HepG2 (cell line): ENCODE measurements at regions not wholly inside any gene's neighbourhood (a gene's known extent, or its start where the extent isn't known, plus 50 kb on each side); places are given as distances from the start of the nearest gene placed in this dataset.

Source experiments
- ATAC-seq: fragments of 200-7000 bp; cut with Tn5 transposase; 3 replicates; pipeline ENCODE4 v1.9.1; 2020; ENCODE audit warnings: mild to moderate bottlenecking, moderate library complexity
- BruUV-seq: library from RNA; stranded (reverse); fragments of 400-500 nt; replicated peaks from 2 replicates; lab custom pipeline; 2021; lab: Mats Ljungman, UMichigan
- CTCF ChIA-PET: fragments of 300-600 bp; formaldehyde crosslinking; extraction: SDS; loops from one replicate; lab custom pipeline; 2021; ENCODE audit warnings: low total read pairs, inconsistent platforms, low intra/inter-chr PET ratio; lab: Yijun Ruan, JAX
- POLR2A ChIA-PET: fragments of 350-600 bp; sonication (Branson Sonifier 250); formaldehyde crosslinking; loops from one replicate; lab custom pipeline; 2020; ENCODE audit warnings: antibody characterized with exemption, inconsistent platforms; lab: Yijun Ruan, JAX
- DNase-seq: peaks from one replicate; pipeline ENCODE4 v3.0.0-alpha.2; 2015; ENCODE audit warnings: low spot score
- FAIRE-seq: peaks from 3 replicates; lab custom pipeline; 2011; peaks lifted over from hg19 to GRCh38; lab: Jason Lieb, UNC
- H2AFZ ChIP-seq: one replicate; pipeline ENCODE4 v1.6.1; 2011; ENCODE audit warnings: low read length, inconsistent platforms
- H3K27ac ChIP-seq: fragments of 300-600 bp; 3 replicates; pipeline ENCODE4 v1.8.0; 2011; ENCODE audit warnings: mixed run types, mild to moderate bottlenecking, mixed read lengths, low read length, inconsistent platforms; ENCODE audit not compliant: insufficient read depth; ENCODE audit errors: extremely low read length
- H3K27me3 ChIP-seq, 2 experiments: fragments of 200-600 bp in 1 of 2; 2 replicates in 1 of 2; 3 replicates in 1 of 2; pipeline versions ENCODE4 v1.6.0 to v1.8.0; 2011; ENCODE audit warnings: low read length in 2 of 2, mild to moderate bottlenecking in 2 of 2, moderate library complexity in 2 of 2, inconsistent platforms in 1 of 2; ENCODE audit not compliant: insufficient read depth in 2 of 2, control insufficient read depth in 1 of 2
- H3K36me3 ChIP-seq, 2 experiments: fragments of 200-600 bp in 1 of 2; replicated peaks in 1 of 2; 2 replicates in 1 of 2; 3 replicates in 1 of 2; pipeline versions ENCODE4 v1.5.1 to v1.8.0; 2011; ENCODE audit warnings: low read length in 2 of 2, inconsistent platforms in 1 of 2; ENCODE audit not compliant: insufficient read depth in 2 of 2, control insufficient read depth in 1 of 2
- H3K4me1 ChIP-seq: 2 replicates; pipeline ENCODE4 v1.5.1; 2012; ENCODE audit warnings: low read length, inconsistent platforms; ENCODE audit not compliant: insufficient read depth
- H3K4me2 ChIP-seq: 2 replicates; pipeline ENCODE4 v1.6.0; 2011; ENCODE audit warnings: low read depth, low read length, inconsistent platforms
- H3K4me3 ChIP-seq, 3 experiments: fragments of 200-600 bp in 1 of 3; sonication (generic), shearing (Covaris generic) in 1 of 3; replicated peaks in 1 of 3; 2 replicates each; pipeline ENCODE4 v1.5.1; 2011 to 2016; ENCODE audit warnings: low read length in 3 of 3, inconsistent platforms in 2 of 3, low read depth in 2 of 3, mild to moderate bottlenecking in 2 of 3, control low read depth in 1 of 3, mixed read lengths in 1 of 3; ENCODE audit not compliant: insufficient read depth in 1 of 3
- H3K79me2 ChIP-seq: one replicate; pipeline ENCODE4 v1.6.1; 2011; ENCODE audit warnings: low read length, inconsistent platforms; ENCODE audit not compliant: insufficient read depth
- H3K9ac ChIP-seq: 2 replicates; pipeline ENCODE4 v1.6.0; 2011; ENCODE audit warnings: mild to moderate bottlenecking, low read depth, low read length, inconsistent platforms; ENCODE audit not compliant: insufficient read depth
- H3K9me3 ChIP-seq: 2 replicates; pipeline ENCODE4 v1.5.1; 2012; ENCODE audit warnings: mild to moderate bottlenecking, low read length
- H4K20me1 ChIP-seq: 2 replicates; pipeline ENCODE4 v1.6.0; 2011; ENCODE audit warnings: inconsistent platforms, mild to moderate bottlenecking, low read length, moderate library complexity; ENCODE audit not compliant: insufficient read depth
- DNMT1 ChIP-seq: sonication (generic); formaldehyde crosslinking; IDR thresholded peaks from 2 replicates; pipeline ENCODE4 v1.5.1; 2020; ENCODE audit warnings: mild to moderate bottlenecking, missing genetic modification reagents
- DR1 ChIP-seq: sonication (generic); formaldehyde crosslinking; IDR thresholded peaks from 2 replicates; pipeline ENCODE4 v1.8.0; 2021; ENCODE audit warnings: mild to moderate bottlenecking, missing genetic modification reagents, inconsistent platforms
- HNF1A ChIP-seq, 2 experiments: sonication (generic) in 1 of 2; formaldehyde crosslinking in 1 of 2; IDR thresholded peaks; 2 replicates each; pipeline versions ENCODE4 v1.4.0 to v1.6.1; 2016 to 2020; ENCODE audit warnings: borderline replicate concordance in 1 of 2, low read depth in 1 of 2, mild to moderate bottlenecking in 1 of 2, missing genetic modification reagents in 1 of 2
- THAP7 ChIP-seq: sonication (generic); formaldehyde crosslinking; IDR thresholded peaks from 2 replicates; pipeline ENCODE4 v1.8.1; 2023; ENCODE audit warnings: mild to moderate bottlenecking, missing genetic modification reagents
- TOE1 ChIP-seq: sonication (generic); formaldehyde crosslinking; IDR thresholded peaks from 2 replicates; pipeline ENCODE4 v1.4.0; 2020; ENCODE audit warnings: mild to moderate bottlenecking, missing genetic modification reagents
- ZNF354B ChIP-seq: sonication (generic); formaldehyde crosslinking; IDR thresholded peaks from 2 replicates; pipeline ENCODE4 v1.8.0; 2022; ENCODE audit warnings: mild to moderate bottlenecking, missing genetic modification reagents
- WGBS: methylation state at CpG from one replicate; pipeline ENCODE4 v1.1.6; 2017; ENCODE audit warnings: low lambda C conversion rate; 5-methylcytosine and 5-hydroxymethylcytosine counted together
- in situ Hi-C: cut with HindIII; loops from 2 replicates; pipeline ENCODE4 v1.10.0; 2017; ENCODE audit warnings: low pct_unique_long_range_greater_than_20kb; ENCODE audit not compliant: extremely low pct_ligation_motif_present
- intact Hi-C: fragments of 100-400 bp; cut with micrococcal nuclease; formaldehyde crosslinking; loops from one replicate; pipeline ENCODE4 v1.10.0; 2022; ENCODE audit not compliant: unreplicated experiment
- TF ChIP-seq, protein P1 (sequence below): sonication (generic); formaldehyde crosslinking; conservative IDR thresholded peaks from 2 replicates; pipeline ENCODE4 v1.4.0; 2020; ENCODE audit warnings: missing genetic modification reagents

DNA sequence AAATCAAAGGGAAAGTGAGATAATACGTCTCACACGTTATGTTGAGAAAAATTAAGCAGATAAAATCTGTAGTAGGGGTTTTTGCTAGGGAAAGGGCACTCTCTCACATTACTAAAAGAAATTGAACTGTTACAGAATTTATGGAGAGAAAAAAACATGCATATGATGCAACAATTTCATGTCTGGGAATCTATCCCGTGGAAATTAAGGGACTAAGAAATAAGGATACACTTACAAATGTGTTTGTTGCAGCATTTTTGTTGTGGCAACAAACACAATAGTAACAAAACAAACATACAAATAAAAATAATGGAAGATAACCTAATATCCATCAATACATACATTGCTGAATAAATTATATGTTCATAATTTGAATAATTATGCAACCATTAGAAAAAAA is 96.3 kb upstream of the ZBED5 start:
- no peak overlapping the region for H3K27ac ChIP-seq
- H3K9ac ChIP-seq: no peak overlapping the region
- TF ChIP-seq THAP7: no peak
- no peak for TF ChIP-seq DR1
- TF ChIP-seq DNMT1 (CRISPR knock-in tag): no peak
- TF ChIP-seq TOE1: no peak
- TF ChIP-seq ZNF354B: no peak
- TF ChIP-seq, protein P1, sequence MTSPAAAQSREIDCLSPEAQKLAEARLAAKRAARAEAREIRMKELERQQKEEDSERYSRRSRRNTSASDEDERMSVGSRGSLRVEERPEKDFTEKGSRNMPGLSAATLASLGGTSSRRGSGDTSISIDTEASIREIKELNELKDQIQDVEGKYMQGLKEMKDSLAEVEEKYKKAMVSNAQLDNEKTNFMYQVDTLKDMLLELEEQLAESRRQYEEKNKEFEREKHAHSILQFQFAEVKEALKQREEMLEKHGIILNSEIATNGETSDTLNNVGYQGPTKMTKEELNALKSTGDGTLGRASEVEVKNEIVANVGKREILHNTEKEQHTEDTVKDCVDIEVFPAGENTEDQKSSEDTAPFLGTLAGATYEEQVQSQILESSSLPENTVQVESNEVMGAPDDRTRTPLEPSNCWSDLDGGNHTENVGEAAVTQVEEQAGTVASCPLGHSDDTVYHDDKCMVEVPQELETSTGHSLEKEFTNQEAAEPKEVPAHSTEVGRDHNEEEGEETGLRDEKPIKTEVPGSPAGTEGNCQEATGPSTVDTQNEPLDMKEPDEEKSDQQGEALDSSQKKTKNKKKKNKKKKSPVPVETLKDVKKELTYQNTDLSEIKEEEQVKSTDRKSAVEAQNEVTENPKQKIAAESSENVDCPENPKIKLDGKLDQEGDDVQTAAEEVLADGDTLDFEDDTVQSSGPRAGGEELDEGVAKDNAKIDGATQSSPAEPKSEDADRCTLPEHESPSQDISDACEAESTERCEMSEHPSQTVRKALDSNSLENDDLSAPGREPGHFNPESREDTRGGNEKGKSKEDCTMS (CRISPR knock-in tag): no peak
- TF ChIP-seq HNF1A (IDR thresholded peaks at IDR 0.05; ENCODE audit: low read depth): no peak
- no peak for TF ChIP-seq HNF1A (CRISPR knock-in tag; IDR thresholded peaks at IDR 0.05; ENCODE audit: borderline replicate concordance)
- in situ Hi-C loops: no loop called here
- ATAC-seq (no peak), FAIRE-seq (no peak), DNase-seq (no peak)
- CTCF ChIA-PET: no interaction called here
- intact Hi-C loops: no loop called here
- no peak overlapping the region for H3K4me3 ChIP-seq
- POLR2A ChIA-PET: no interaction called here
- no peak overlapping the region for H2AFZ ChIP-seq
- H4K20me1 ChIP-seq: no peaks in the 10 kb centered on the region
- no TSS peak for BruUV-seq
- no peaks in the 10 kb centered on the region for H3K79me2 ChIP-seq
- H3K4me1 ChIP-seq: no peaks in the 10 kb centered on the region
- H3K27me3 ChIP-seq: no peaks in the 10 kb centered on the region
- no peaks in the 10 kb centered on the region for H3K9me3 ChIP-seq
- no peak overlapping the region for H3K4me2 ChIP-seq
- no peaks in the 10 kb centered on the region for H3K36me3 ChIP-seq
- WGBS: 5% methylated on average over 3 of the region's 3 CpGs
